Renal cortical epithelial cell (primary cell): ENCODE measurements at regions not wholly inside any gene's neighbourhood (a gene's known extent, or its start where the extent isn't known, plus 50 kb on each side); places are given as distances from the start of the nearest gene placed in this dataset.
"Not testable (repeated sequence)": the region's sequence is repeated elsewhere in the genome, so short reads cannot be mapped to it uniquely, and the experiment has no call there.

Source experiments
- DNase-seq: peaks from one replicate; pipeline ENCODE4 v3.0.0-alpha.2; 2011; ENCODE audit warnings: low read depth

DNA sequence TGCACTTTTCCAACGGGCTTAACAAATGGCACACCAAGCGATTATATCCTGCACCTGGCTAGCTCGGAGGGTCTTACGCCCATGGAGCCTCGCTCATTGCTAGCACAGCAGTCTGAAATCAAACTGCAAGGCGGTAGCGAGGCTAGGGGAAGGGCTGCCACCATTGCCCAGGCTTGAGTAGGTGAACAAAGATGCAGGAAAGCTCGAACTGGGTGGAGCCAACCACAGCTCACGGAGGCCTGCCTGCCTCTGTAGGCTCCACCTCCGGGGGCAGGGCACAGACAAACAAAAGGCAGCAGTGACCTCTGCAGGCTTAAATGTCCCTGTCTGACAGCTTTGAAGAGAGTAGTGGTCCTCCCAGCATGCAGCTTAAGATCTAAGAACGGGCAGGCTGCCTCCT lies 365.4 kb downstream of the MMUT start:
- not testable (repeated sequence) for DNase-seq

DNA sequence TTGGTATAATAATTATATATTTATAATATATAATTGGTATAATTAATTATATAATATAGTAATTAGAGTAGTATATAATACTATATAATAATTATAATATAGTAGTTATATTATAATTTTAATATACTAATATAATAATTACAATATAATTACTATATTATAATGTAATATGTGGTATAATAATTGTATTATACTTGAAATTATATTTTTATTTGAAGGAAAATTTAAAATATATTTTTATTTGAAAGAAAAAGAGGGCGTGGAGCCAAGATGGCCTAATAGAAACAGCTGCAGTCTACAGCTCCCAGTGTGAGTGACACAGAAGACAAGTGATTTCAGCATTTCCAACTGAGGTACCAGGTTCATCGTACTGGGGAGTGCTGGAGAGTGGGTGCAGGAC lies 365.9 kb downstream of the MMUT start:
- no peak for DNase-seq

GRCh38 chr6:49088631-49089030 lies 374.4 kb downstream of the MMUT start:
- no peak for DNase-seq

- DNase-seq, result no peak
Observed at GRCh38 chr6:49087369-49087768, 375.7 kb downstream of the MMUT start.

- DNase-seq, result no peak
Observed at GRCh38 chr6:49082611-49083010, 380.4 kb downstream of the MMUT start.

GRCh38 chr6:49072885-49073620 lies 390.0 kb downstream of the MMUT start:
- no peak for DNase-seq

DNA sequence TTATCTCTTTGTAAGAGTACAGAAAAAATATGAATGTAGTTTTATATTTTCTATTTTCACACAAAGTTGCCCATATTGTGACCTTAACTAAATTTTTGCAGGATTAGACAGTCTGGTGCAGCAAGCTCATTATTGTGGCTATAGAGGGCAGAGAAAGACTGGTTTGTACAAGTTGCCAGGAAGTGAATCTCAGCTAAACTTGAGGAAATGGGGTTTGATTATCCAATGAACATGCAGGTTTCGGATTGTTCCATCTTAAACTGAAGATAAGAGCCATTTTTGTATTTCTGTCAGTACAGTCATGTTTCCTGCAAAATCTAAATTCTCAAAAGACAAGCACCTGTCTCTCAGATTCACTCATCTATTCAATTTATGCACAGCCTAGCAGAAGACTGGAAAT lies 390.9 kb downstream of the MMUT start:
- no peak for DNase-seq

DNA sequence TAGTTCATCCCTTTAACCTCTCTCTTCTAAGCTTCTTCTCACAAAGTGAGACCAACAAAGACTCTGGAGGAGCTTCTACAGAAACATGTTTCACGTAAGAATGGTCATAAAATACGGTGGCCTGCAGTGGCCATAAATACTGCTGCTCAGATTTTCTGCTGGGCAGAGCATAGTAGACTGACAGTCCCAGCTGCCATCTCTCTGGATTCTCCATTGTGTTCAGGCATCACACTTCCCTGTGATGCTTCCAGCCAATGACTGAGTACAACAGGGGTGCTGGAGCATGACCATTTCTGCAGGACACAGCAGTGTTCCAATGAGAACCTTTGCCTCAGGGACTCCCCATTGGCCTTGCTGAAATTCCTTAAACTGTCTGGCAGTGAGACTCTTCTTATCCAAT lies 392.6 kb downstream of the MMUT start:
- no peak for DNase-seq

- no peak for DNase-seq
Observed at GRCh38 chr6:49054311-49054710, 408.7 kb downstream of the MMUT start.

DNA sequence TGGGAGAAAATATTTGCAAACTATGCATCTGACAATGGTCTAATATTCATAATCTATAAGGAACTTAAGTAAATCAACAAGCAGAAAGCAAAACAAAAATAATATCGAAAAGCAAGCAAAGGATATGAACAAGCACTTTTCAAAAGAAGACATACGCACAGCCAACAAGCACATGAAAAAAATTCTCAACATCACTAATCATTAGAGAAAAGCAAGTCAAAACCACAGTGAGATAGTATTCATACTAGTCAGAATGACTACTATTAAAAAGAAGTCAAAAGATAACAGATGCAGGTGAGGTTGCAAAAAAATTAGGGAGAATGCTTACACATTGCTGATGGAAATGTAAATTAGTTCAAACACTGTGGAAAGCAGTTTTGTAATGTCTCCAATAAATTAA lies 410.2 kb downstream of the MMUT start:
- no peak for DNase-seq

DNA sequence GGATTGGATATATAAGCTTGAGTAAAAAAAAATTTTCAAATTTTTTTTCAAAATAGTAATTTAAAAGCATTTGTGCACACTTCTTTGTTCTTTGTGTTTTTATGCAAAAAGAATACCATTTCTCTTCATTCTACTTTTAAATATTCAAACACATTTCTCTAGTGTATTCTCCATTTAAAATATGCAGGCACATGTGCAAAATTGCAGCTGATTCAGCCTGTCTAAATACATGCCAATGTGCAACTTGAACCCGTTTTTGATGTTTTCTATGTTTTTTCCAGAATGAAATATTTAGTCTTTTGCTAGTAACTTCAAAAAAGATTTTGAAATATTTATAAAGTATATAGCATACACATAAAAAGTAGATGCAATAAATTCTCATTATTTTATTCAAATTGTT lies 411.8 kb downstream of the MMUT start:
- DNase-seq, result no peak

- DNase-seq, result no peak
Observed at GRCh38 chr6:49050584-49050983, 412.5 kb downstream of the MMUT start.

DNA sequence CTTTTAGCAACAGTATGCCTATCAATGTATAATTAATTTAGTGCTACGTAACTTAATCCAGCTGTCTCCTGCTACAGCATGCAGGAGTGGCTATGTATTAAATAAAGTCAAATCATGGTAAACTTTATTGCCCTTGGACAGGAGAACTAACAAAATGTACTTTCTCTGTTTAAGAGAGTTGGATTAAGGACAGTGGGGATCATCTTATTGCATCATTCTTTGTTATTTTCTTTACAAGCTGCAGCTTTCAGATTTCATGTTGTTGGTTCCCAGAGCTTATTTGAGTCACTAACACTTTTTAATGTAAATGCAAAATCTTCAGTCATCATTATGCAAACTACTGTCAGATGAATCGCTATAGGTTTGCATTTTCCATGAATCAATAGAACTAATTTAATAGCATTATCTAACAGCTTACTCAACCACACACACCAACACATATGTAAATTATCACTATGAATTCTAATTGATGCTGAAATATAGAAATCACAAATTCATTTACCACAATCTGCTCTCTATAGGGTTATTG lies 424.7 kb downstream of the MMUT start:
- no peak for DNase-seq

GRCh38 chr6:49030251-49031020 lies 432.6 kb downstream of the MMUT start:
- DNase-seq, result peak; percentile 34

GRCh38 chr6:49027644-49028043 lies 435.4 kb downstream of the MMUT start:
- DNase-seq, result no peak

DNA sequence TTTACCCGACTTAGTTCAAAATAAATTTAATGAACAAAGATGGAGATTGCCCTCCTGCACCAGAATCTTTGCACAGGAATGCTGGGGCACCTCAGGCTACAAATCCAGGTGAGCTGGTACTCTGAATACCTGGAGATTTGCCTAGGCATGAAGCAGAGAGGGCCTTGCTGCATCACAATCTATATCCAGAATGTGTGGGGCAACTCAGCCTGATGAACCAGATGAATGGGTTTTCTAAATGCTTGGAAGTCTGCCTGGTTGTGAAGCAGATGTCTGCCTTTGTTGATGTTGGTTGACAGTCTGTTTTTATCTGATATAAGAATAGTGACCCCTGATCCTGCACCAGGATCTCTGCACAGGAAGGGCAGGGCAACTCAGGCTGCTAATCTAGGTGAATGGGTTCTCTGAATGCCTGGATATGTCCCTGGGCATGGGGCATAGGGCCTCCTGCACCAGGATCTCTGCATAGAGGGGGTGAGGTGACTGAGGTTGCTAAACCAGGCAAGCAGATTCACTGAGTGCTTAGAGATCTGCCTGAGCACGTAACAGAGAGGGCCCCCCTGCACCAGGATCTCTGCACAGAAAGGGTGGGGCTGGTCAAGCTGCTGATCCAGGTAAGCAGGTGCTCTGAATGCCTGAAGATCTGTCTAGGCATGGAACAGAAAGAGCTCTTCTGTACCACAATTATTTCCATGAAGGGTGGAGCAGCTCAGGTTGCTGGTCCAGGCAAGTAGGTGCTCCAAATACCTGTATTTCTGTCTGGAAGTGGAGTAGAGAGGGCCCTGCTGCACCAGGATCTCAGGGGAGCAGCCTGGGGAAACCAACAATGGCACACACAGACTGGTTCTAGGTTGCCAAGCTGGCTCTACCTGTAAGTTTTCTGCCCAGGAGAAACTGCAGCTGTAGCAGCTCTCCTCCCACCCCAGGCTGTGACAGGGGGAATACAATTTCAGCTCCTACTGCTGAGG lies 437.5 kb downstream of the MMUT start:
- DNase-seq, result no peak

GRCh38 chr6:49004801-49005200 lies 458.3 kb downstream of the MMUT start:
- DNase-seq, result no peak

DNA sequence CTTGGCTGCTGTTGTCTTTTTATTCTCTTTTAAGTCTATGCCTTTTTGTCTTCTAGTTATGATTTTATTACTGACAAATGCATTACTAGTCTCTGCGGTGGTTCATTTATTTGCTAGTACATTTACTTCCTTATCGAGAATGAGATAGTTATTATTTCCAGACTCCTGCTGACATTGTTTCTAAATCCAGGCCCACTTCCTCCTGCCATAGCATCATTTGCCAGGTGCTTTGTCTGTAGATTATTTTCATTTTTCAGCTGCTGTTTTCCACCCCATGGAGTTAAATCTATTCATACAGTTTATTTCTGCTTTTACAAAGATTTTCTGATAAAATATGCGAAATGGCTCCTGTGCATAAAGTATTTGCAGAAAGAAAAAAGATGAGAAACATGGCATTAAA lies 459.7 kb downstream of the MMUT start:
- no peak for DNase-seq

DNA sequence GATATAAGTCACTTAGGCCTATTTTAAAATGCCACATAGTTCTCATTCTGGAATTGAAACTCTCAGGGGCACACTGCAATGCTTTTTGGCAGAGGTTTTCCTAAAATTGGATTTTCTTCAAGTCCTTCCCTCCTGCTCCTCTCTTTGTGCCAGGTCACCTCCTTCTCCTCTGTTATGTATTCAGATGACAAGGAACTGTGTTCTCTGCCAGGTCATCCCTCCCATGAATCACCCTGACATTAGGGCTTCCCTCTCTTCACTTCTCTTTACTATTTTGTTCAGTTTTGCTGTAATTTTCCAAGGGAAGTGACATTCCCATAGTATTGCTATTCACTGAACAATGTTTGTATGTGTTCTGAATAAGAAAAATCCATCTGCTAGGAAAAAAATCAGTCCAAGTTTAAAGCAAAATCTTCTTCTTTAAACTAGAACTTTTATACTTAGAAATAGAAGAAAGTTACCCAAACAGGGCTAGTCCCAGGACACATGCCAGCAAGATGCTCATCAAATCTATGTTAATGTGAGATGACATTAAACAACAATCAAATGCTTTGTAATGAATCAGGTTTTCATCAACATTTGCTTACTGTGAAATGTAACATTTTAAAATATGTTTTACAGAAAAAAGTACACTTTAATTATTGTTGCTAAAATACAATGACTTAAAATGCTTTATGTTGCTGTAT lies 461.1 kb downstream of the MMUT start:
- peak; percentile 7 for DNase-seq

GRCh38 chr6:48998574-48998973 lies 464.5 kb downstream of the MMUT start:
- DNase-seq, result no peak

DNA sequence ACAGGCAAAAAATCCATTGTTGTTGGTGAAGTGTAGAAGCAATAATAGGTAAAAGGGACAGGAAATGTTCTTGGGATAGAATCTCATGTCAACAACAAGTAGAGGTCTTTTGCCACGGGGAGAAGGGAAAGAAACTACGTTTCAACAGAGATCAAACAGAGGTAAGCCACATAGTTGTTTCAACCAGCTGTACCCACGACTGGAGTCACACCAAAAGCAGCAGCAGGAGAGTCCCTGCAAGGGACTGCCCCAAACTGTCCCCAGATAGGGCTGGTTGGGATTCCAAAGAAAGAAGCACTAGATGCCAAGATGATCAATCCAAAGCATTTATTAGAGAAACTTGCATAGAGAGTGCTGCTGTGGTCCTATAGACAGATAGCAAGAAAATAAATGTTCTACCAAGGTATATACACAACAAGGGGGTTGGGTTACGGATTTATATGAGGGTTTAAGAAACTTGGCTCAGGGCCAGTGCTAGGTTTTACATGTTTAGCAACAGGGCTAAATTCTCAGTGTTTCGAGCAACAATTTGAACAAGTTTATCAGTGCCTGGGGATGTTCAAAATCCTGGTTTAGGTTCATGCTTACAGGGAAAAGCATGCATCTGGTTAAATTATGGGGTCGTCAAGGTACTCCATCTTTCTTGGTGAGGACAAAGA lies 466.5 kb downstream of the MMUT start:
- DNase-seq, result no peak
